Stimulated activated naive CD8-positive, alpha-beta T cell treated with anti-CD3 and anti-CD28 coated beads, Interleukin-15, amount 100 ng/mL, for 72 hours (primary cell): ENCODE measurements at regions not wholly inside any gene's neighbourhood (a gene's known extent, or its start where the extent isn't known, plus 50 kb on each side); places are given as distances from the start of the nearest gene placed in this dataset.

ENCODE experiments used
- ATAC-seq: fragments of 150-1000 bp; cut with Tn5 transposase; 2 replicates; pipeline ENCODE4 v1.10.0; 2021; ENCODE audit warnings: mild to moderate bottlenecking, moderate library complexity
- DNase-seq, 2 donors: peaks; one replicate each; pipeline ENCODE4 v3.0.0; 2021 to 2022
- H3K27ac Mint-ChIP-seq, 2 donors: one replicate each; pipeline ENCODE4 v1.8.0; 2022; ENCODE audit warnings: mild to moderate bottlenecking in 2 of 2, mixed read lengths in 2 of 2, moderate library complexity in 2 of 2
- H3K27me3 Mint-ChIP-seq: one replicate; pipeline ENCODE4 v1.8.0; 2022; ENCODE audit warnings: mixed read lengths
- H3K4me1 Mint-ChIP-seq: one replicate; pipeline ENCODE4 v1.8.0; 2022; ENCODE audit warnings: mild to moderate bottlenecking, mixed read lengths
- H3K4me3 Mint-ChIP-seq, 2 donors: one replicate each; pipeline ENCODE4 v1.8.0; 2022; ENCODE audit warnings: mild to moderate bottlenecking in 2 of 2, mixed read lengths in 2 of 2, moderate library complexity in 1 of 2
- H3K9me3 Mint-ChIP-seq, 2 donors: one replicate each; pipeline ENCODE4 v1.8.0; 2022; ENCODE audit warnings: mixed read lengths in 2 of 2

DNA sequence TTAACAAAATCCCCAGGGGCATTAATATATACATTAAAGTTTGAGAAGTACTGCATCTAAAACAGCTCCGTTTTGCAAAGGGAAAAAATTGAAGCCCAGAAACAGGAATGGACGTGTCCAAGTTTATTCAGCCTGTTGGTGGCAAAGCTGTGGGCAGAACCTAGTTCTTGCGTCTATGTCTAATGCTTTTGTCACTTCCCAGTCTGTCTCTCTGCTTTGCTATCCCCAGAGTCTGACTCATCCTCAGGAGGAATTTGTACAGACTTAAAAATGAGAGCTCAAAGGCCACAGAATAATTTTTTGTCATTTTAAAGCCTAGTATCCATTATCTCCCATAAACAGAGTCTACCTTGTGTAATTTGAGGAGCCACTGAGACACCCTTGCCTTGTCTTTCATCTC, 330.9 kb upstream of the GRIA1 start:
- H3K27ac Mint-ChIP-seq = no peak overlapping the region
- DNase-seq = no peak
- no peaks in the 10 kb centered on the region for H3K27me3 Mint-ChIP-seq

DNA sequence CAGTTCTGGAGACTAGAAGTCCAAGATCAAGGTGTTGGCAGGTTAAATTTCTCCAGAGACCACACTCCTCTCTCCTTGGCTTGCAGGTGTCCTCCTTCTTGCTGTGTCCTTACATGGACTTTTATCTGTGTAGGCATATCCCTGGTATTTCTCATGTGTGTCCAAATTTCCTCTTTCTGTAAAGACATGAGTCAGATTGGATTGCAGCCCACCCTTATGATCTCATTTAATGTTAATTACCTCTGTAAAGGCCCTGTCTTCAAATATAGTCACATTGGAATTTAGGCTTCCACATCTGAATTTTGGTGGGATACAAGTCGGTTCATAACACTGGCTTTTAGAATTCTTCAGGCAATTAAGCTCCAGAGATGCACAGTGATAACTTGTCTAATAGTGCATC, 322.2 kb upstream of the GRIA1 start:
- Mint-ChIP-seq H3K27me3 (no peaks in the 10 kb centered on the region), H3K4me3 (no peak overlapping the region), H3K27ac (no peak overlapping the region), H3K9me3 (peaks cover 10 to 13% of the 10 kb centered on the region in 2 donors), H3K4me1 (no peaks in the 10 kb centered on the region)
- ATAC-seq (no peak), DNase-seq (no peak)

More for the DNA sequence above, 330.9 kb upstream of the GRIA1 start:
- Mint-ChIP-seq H3K4me3 (no peak overlapping the region), H3K4me1 (no peaks in the 10 kb centered on the region), H3K9me3 (peaks cover 9 to 19% of the 10 kb centered on the region in 2 donors)
- ATAC-seq = no peak

DNA sequence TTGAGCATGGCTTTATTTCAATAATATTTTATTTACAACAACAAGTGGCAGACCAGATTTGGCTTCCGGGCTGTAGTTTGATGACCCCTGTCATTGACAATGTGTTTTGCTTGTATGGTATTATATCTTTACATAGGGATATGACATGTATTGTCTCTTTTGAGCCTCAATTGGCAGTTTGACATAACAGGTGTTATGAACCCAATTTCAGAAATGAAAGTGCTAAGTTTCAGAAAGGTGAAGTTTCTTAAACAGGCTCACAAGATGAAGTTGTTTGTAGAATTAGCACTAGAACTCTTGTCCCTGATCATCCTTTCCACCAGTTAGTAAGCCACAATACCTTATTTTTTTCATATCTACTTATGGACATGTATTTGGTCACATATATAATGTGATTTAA, 303.0 kb upstream of the GRIA1 start:
- peaks cover 16 to 26% of the 10 kb centered on the region in 2 donors for H3K9me3 Mint-ChIP-seq
- H3K4me1 Mint-ChIP-seq = no peaks in the 10 kb centered on the region
- ATAC-seq (no peak), DNase-seq (no peak)
- no peaks in the 10 kb centered on the region for H3K27me3 Mint-ChIP-seq
- no peak overlapping the region for H3K4me3 Mint-ChIP-seq
- no peak overlapping the region for H3K27ac Mint-ChIP-seq

DNA sequence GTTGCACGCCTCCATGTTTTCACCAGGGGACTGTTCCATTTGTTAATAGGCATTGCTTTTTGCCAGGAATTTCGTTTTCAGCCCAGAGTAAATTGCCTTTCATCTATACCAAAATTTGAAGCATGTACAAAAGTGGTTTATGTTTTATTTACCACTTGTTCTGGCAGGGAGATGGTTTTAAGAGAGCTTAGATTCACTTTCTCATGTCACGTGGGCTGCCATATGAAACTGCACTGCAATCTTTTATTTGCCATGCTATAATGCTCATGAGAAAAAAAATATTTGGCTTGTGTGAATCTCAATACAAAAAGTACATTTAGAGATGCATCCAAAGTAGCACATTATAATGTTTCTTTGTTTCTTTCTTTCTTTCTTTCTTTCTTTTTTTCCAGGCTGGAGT, 284.1 kb upstream of the GRIA1 start:
- DNase-seq (no peak), ATAC-seq (no peak)
- Mint-ChIP-seq H3K9me3 (peaks cover 8 to 11% of the 10 kb centered on the region in 2 donors), H3K4me1 (no peaks in the 10 kb centered on the region), H3K4me3 (no peak overlapping the region), H3K27ac (peak overlapping the region in 1 of 2 donors; percentile 50), H3K27me3 (no peaks in the 10 kb centered on the region)

DNA sequence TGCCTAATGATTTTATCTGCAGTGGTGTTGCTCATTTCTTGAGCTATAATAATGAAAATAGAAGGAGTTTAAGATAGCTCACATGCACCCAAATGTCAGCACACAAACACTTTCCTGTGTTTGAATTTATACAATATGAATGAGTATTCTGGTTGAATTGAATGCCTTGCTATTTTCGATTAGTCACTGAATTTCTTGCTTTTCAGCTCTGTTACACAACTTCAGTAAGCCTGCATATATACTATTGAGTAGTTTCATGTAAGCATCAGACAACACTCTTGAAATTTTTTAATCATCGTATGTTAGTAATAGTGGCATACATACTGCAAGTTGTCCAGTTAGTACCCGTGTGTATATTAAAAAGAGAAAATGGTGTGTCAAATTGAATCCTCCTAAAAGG, 281.5 kb upstream of the GRIA1 start:
- no peak for DNase-seq
- no peak for ATAC-seq
- H3K27ac Mint-ChIP-seq = no peak overlapping the region
- no peak overlapping the region for H3K4me3 Mint-ChIP-seq
- peaks cover 11 to 15% of the 10 kb centered on the region in 2 donors for H3K9me3 Mint-ChIP-seq
- no peaks in the 10 kb centered on the region for H3K4me1 Mint-ChIP-seq
- H3K27me3 Mint-ChIP-seq = no peaks in the 10 kb centered on the region

DNA sequence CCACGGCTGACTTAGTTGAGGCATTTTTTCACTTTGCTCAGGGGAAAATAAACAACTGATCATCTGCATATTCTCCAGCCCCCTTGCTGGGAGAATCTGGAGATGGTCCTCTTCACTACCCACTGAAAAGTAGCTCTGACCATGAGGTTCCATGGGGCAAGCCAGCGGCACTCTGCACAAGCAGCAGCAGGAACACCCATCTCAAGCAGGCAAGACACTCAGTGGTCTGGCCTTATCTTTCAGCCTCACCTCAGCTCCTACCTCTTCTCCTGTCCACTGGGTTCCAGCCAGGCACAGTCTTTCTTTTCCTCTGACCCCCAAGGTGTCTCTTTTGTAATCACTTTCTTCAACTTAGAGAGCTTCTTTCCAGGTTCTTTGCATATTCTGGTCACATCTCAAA, 280.8 kb upstream of the GRIA1 start:
- DNase-seq (no peak), ATAC-seq (no peak)
- Mint-ChIP-seq H3K4me3 (no peak overlapping the region), H3K27ac (no peak overlapping the region), H3K4me1 (no peaks in the 10 kb centered on the region), H3K9me3 (peaks cover 14 to 19% of the 10 kb centered on the region in 2 donors), H3K27me3 (no peaks in the 10 kb centered on the region)

DNA sequence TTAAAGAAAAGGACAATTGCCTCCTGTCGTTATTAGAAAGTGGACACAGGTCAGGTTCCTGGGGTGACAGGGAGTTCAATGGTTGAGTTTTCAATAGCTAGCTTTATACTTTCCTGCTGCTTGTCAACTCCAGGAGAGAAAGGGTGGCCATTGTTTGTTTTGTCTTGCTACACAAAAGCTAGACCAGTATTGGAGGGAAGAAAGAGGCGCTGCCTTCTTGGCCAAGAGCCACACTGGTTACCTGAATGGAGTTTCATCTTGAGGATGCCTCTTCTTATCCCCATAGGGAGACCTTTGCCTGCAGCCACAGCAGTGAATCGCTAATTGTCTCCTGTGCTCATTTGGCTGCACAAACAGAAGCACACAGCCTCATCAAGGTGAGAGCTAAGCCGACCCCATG, 279.4 kb upstream of the GRIA1 start:
- Mint-ChIP-seq H3K27me3 (no peaks in the 10 kb centered on the region), H3K4me3 (no peak overlapping the region), H3K4me1 (no peaks in the 10 kb centered on the region), H3K27ac (no peak overlapping the region), H3K9me3 (peaks cover 20 to 27% of the 10 kb centered on the region in 2 donors)
- no peak for DNase-seq
- no peak for ATAC-seq

DNA sequence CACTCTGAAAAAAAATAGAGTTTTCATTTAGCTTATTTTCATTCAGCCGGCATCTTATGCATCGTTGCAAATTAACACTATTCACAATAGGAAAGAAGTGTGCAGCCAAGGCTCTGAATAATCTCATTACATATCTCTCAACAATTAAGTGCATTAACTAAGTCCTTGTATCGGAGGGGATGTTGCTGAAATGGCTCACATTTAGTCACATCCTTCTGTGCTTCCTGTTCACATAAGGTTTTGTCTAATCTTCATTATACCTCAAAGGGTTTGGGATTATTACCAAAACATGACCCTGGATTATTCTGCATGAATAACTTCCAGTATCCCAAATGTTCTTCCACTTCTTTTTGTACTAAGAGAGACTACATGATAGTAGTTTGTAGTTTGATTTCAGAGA, 278.0 kb upstream of the GRIA1 start:
- Mint-ChIP-seq H3K4me3 (no peak overlapping the region), H3K4me1 (no peaks in the 10 kb centered on the region), H3K27me3 (no peaks in the 10 kb centered on the region), H3K9me3 (peaks cover 26 to 31% of the 10 kb centered on the region in 2 donors), H3K27ac (no peak overlapping the region)
- no peak for ATAC-seq
- no peak for DNase-seq

DNA sequence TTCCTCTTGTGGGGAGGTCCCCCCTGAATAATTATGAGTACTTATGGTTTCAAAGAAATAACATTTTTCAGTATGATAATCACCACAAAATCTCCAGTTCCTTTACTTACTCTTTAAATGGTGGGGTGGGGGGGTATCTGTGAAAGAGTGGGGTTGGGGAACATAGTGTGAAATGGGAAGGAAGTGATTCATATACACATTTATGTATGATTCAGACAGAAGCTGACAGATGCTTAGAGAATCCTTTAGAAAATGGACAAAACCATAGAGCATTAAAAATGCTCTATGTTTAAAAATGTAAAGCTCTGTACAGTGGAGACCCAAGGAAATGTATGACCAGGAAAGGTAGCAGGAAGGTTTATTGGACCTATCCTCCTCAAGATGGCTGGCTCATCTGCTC, 267.5 kb upstream of the GRIA1 start:
- Mint-ChIP-seq H3K9me3 (peaks cover 13 to 31% of the 10 kb centered on the region in 2 donors), H3K4me1 (no peaks in the 10 kb centered on the region), H3K4me3 (no peak overlapping the region), H3K27me3 (no peaks in the 10 kb centered on the region), H3K27ac (no peak overlapping the region)
- no peak for DNase-seq
- no peak for ATAC-seq

DNA sequence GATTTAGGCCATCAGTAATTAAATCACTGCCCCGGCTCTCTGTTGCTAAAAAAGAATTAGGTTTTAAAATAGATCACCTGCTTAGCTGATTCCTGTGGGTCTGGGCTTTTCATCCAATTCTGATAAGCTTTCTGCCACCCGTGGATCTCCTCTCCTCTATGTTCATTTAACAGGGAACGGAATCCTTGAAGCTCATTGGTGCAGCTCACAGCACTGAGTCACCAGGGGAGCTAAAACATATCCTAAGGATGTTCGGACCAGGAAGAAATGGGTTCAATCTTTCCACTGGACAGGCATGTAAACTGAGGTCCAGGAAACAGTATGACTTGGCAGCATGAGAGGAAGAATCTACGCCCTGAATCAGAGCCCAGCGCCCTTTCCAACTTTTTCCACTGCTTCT, 267.1 kb upstream of the GRIA1 start:
- Mint-ChIP-seq H3K4me3 (no peak overlapping the region), H3K27ac (no peak overlapping the region), H3K9me3 (peaks cover 13 to 27% of the 10 kb centered on the region in 2 donors), H3K4me1 (no peaks in the 10 kb centered on the region), H3K27me3 (no peaks in the 10 kb centered on the region)
- ATAC-seq (no peak), DNase-seq (no peak)

DNA sequence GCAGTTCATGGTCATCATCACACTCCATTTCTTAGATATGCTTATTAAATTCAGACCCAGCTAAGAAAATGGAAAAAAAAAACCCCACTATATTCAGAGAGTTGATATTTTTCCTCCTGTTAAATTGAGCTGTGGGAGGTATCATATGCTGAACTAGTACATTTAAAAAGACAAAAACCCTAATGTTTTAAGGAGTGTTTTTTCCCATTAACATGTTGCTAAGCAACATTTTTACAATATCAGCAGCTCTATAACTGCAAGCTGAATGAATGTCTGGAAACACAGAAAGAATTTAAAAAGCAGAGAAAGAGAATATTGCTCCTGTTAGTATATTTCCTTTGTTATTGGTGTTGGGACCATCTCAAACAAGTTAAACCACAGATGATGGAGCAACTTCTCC, 265.8 kb upstream of the GRIA1 start:
- Mint-ChIP-seq H3K4me3 (no peak overlapping the region), H3K27ac (no peak overlapping the region), H3K9me3 (peaks cover 10 to 18% of the 10 kb centered on the region in 2 donors), H3K27me3 (no peaks in the 10 kb centered on the region), H3K4me1 (no peaks in the 10 kb centered on the region)
- ATAC-seq (no peak), DNase-seq (no peak)

DNA sequence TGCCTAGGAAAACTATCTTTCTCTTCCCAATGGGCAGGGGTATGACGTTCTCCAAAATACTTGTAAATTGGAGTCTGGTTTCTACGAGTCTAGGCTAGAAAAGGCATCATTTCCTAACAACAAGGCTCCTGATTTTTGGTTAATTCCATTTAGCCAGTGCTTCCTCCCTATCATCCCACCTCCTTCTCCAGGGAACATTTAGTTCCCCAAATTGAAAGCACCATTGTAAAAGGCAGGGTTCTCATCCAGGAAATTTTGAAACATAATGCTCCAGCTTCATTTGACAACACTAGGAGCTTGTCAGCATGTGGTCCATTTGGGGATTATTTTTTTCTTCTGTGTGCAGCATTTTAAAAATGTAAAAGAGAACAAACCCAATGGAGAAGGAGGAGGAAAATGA, 256.5 kb upstream of the GRIA1 start:
- peaks cover 0 to 9% of the 10 kb centered on the region in 2 donors for H3K9me3 Mint-ChIP-seq
- no peaks in the 10 kb centered on the region for H3K4me1 Mint-ChIP-seq
- no peak overlapping the region for H3K27ac Mint-ChIP-seq
- no peak for ATAC-seq
- H3K4me3 Mint-ChIP-seq = no peak overlapping the region
- DNase-seq = no peak
- H3K27me3 Mint-ChIP-seq = no peaks in the 10 kb centered on the region

DNA sequence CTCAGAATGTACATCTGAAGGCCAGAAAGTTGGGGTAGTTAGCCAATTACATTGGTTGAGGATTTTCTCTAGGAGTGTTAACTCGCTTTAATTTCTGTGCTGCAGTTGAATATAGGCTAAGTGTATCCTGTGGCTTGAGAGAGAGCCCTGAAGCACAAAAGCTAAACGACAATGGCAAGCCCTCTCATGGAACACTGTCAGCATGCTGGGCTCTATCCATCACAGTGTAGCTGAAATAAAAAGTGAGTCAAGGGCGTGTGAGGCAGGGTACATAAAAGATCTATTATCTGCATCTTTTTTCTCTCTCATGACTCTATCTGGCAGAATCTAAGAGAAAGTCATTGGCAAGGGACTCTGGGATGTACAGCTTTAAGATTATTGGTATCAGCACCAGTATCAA, 254.2 kb upstream of the GRIA1 start:
- DNase-seq (no peak), ATAC-seq (no peak)
- Mint-ChIP-seq H3K4me3 (no peak overlapping the region), H3K4me1 (no peaks in the 10 kb centered on the region), H3K27ac (no peak overlapping the region), H3K27me3 (no peaks in the 10 kb centered on the region), H3K9me3 (peaks cover 0 to 9% of the 10 kb centered on the region in 2 donors)

DNA sequence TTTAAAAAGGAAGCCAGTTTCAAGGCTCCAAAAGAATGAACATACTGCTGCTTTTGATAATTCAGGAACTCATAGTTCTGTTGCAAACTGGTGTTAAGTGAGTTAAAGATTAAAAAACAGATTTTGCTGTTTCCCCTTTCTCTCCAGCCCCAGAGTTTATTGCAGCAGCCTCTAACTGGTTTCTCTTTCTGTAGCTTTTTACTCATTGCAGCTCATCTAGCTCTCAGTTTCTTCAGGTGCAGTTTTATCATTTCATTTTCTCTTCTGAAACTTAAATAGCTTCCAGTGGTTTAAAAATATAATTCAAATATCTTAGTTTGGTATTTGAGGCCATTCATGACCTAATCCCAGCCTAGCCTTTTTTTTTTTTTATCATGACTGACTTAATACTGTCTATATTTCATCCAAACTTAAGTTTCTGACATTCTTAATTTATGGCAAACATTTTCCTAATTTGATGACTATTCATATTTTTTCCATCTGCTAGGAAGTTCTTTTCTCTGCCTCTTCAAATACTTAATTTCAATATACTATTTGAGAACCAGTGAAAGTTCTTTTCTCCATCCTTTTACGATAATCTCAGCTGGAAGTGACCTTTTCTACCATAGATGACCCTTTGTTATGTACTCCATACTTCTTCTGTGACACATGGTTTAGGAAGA, 252.7 kb upstream of the GRIA1 start:
- Mint-ChIP-seq H3K4me3 (no peak overlapping the region), H3K9me3 (peaks cover 0 to 9% of the 10 kb centered on the region in 2 donors), H3K27me3 (no peaks in the 10 kb centered on the region), H3K27ac (no peak overlapping the region), H3K4me1 (no peaks in the 10 kb centered on the region)
- ATAC-seq (no peak), DNase-seq (no peak)

DNA sequence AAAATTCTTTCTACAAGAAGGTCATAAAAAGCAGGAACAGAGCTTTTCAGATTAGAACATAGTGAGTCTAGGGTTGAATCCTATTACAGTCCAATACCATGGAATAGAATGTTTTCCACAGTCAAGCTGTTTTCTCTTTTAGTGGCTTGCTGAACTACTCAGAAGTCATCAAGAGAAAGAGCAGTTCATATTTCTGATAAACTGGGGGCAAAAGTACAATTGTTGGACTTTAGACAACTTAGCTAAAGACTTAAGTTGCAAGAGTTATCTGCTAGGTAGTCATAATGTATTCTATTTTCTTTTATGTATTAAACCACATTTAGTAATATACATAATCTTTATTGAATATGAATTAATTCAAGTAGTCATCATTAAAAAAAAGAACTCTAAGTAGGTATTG, 233.1 kb upstream of the GRIA1 start:
- peaks cover 0 to 11% of the 10 kb centered on the region in 2 donors for H3K9me3 Mint-ChIP-seq
- no peaks in the 10 kb centered on the region for H3K27me3 Mint-ChIP-seq
- H3K4me1 Mint-ChIP-seq = no peaks in the 10 kb centered on the region
- H3K27ac Mint-ChIP-seq = no peak overlapping the region
- DNase-seq (no peak), ATAC-seq (no peak)
- H3K4me3 Mint-ChIP-seq = no peak overlapping the region

DNA sequence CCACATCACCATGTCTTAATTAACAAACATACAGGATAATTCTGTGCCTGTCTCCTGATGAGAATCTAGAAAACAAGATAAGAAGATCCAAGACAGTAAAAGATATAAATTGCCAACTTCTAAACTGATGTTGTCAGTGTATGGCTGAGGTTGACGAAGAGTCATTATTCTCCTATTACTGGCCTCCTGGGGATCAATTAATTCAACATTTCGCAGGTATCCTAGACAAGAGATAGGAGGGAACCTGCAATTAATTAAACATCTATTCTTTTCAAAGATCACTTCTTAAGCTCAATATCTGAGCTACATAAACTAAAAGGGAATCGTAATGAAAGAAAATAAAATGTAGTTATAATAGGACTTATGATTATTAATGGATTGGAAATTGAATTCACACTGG, 232.0 kb upstream of the GRIA1 start:
- Mint-ChIP-seq H3K4me3 (no peak overlapping the region), H3K27me3 (no peaks in the 10 kb centered on the region), H3K27ac (no peak overlapping the region), H3K9me3 (peaks cover 0 to 9% of the 10 kb centered on the region in 2 donors), H3K4me1 (no peaks in the 10 kb centered on the region)
- no peak for ATAC-seq
- DNase-seq = no peak

DNA sequence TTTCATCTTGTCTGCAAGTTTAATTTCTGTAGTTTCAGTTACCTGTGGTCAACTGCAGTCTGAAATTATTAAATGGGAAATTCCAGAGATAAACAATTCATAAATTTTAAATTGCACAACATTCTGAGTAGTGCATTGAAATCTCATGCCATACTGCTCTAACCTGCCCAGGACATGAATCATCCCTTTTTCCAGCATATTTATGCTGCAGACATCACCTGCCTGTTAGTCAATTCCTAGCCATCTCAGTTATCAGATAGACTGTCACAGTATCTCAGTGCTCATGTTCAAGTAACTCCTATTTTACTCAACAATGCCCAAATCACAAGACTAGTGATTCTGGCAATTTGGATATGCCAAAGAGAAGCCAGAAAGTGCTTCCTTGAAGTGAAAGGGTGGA, 223.0 kb upstream of the GRIA1 start:
- Mint-ChIP-seq H3K27me3 (no peaks in the 10 kb centered on the region), H3K4me1 (no peaks in the 10 kb centered on the region), H3K4me3 (no peak overlapping the region), H3K27ac (no peak overlapping the region), H3K9me3 (peaks cover 0 to 7% of the 10 kb centered on the region in 2 donors)
- ATAC-seq (no peak), DNase-seq (no peak)
